ENCODE measurements at regions not wholly inside any gene's neighbourhood (a gene's known extent, or its start where the extent isn't known, plus 50 kb on each side); places are given as distances from the start of the nearest gene placed in this dataset.
"Not testable (repeated sequence)": the region's sequence is repeated elsewhere in the genome, so short reads cannot be mapped to it uniquely, and the experiment has no call there.

DNA sequence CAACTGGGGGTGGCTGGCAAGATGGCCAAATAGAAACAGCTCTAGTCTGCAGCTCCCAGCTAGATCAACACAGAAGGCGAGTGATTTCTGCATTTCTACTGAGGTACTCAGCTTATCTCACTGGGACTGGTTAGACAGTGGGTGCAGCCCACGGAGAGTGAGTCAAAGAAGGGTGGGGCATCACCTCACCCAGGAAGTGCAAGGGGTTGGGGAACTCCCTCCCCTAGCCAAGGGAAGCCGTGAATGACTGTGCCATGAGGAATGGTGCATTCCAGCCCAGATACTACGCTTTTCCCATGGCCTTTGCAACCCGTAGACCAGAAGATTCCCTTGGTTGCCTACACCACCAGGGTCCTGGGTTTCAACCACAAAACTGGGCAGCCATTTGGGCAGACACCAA, 452.6 kb downstream of the NR4A2 start:
- DNase-seq = not testable (repeated sequence)

- DNase-seq = no peak
Observed at GRCh38 chr2:155872396-155872795, 460.1 kb downstream of the NR4A2 start.

DNA sequence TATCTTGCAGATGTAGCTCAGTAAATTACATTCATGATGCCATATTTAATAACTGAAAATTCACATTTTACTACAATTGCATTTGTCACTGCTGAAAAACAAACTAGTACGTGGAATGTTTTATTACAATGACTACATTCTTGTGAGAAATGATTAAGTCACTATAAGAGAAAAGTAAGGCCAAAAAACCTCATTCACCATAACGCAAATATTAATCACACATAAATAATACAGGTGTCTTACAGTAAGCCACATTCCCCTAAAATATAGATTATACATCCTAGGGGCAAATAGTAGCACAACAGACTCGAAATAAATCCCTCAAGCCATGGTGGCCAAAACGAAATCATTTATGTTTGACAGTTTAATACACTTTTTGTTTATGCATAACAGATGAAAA, 460.6 kb downstream of the NR4A2 start:
- DNase-seq = no peak

- no peak for DNase-seq
Observed at GRCh38 chr2:155867564-155867963, 465.0 kb downstream of the NR4A2 start.

- no peak for DNase-seq
Observed at GRCh38 chr2:155866477-155866876, 466.0 kb downstream of the NR4A2 start.

- no peak for DNase-seq
Observed at GRCh38 chr2:155852156-155852555, 480.4 kb downstream of the NR4A2 start.

DNA sequence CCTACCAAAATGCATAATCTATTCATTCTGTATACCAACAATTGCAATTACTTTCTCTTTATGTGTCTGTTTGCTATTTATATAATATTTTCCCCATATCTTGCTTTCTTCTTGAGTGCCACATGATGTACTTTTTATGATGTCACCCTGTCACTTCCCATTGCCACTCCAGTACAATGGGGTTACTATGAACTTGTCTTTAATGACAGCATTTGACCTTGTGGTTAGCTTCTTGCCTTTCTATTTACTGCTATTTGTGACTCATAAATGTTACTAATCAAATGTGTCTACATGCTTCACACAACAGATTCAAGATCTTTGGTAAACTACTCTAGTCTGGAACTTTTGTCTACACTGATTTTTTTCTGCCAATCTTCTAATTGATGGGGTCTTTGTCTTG, 486.3 kb downstream of the NR4A2 start:
- DNase-seq = no peak

GRCh38 chr2:155844461-155844860, 488.1 kb downstream of the NR4A2 start:
- no peak for DNase-seq

- no peak for DNase-seq
Observed at GRCh38 chr2:155842103-155842502, 490.4 kb downstream of the NR4A2 start.

GRCh38 chr2:155841442-155841841, 491.1 kb downstream of the NR4A2 start:
- no peak for DNase-seq

GRCh38 chr2:155840661-155841060, 491.9 kb downstream of the NR4A2 start:
- DNase-seq = no peak

GRCh38 chr2:155839991-155840390, 492.5 kb downstream of the NR4A2 start:
- DNase-seq = no peak

- no peak for DNase-seq
Observed at GRCh38 chr2:155839436-155839835, 493.1 kb downstream of the NR4A2 start.

GRCh38 chr2:155836439-155836838, 496.1 kb downstream of the NR4A2 start:
- DNase-seq = no peak

GRCh38 chr2:155830817-155831579, 501.5 kb downstream of the NR4A2 start:
- DNase-seq = no peak

DNA sequence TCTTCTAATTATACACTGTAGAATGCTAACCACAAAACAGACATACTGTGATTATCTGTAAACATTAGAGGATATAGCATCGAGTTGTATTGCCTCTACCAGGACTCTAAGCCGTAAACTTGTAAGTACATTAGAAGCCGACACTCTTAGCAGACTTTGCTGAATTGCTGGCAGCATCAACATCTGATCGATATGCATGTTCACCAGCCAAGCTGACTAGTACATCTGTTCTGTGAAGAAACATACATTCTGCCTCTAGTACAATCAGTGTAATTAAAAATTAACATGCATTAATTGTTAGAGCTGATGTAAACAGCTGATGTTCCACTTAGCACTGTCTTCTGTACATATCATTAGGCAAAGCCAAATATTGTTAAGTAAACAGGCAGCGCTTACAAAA, 502.2 kb downstream of the NR4A2 start:
- DNase-seq = no peak

- no peak for DNase-seq
Observed at GRCh38 chr2:155825876-155826275, 506.6 kb downstream of the NR4A2 start.

DNA sequence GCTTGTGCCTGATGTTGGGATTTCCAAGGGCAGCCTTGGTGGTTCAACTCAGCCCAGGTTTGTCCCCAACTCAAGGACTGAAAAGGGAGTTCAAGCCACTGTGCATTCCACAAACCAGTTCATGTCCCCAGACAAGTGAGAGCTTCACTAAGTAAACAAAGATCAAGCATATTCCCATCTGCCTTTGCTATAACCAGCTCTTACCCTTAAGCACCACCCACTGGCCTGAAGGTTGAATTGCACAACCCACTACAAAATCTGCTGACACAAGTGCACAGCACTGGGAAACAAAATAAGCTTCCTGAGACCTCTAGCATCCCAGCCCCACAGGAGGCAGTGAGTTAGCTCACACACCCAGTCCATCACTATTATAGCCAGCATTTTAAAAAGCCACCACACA, 516.7 kb downstream of the NR4A2 start:
- peak; percentile 54 for DNase-seq

DNA sequence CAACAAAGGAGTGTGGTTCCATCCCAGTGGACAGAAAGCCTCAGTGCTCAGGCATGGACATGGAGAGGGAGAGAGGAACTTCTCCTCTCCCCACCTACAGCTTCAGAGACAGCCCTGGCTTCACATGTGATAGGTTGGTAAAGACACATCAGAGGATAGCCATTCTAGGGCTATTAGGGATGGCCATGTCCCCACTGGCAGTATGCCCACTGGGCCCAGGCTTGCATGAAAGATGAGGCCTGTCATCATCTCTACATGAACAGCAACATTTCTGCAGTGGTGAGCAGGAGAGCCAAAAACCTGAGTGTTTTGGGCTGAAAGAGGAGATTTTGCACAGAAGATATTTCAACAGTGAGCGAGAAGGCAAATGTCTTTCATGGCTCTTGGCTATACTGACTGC, 517.2 kb downstream of the NR4A2 start:
- no peak for DNase-seq

GRCh38 chr2:155810411-155810810, 522.1 kb downstream of the NR4A2 start:
- no peak for DNase-seq

DNA sequence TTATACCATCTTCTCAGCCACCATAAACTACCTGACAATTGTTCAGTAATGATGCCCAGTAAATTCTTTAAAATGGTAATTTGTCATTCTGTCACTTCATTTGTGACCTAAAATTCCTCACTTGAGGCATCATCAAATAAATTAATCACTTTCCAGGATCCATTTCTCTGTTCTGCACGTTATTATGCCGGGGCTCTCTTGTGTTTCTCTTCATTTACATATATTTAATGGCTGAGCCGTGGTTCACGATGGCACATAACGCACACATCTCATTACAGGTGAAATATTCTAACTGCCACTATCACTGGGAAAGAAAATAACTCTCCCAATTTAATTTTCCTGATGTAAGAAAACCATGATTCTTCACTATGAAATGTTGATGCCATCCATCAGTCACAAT, 529.6 kb downstream of the NR4A2 start:
- DNase-seq = no peak

- no peak for DNase-seq
Observed at GRCh38 chr2:155792666-155793065, 539.9 kb downstream of the NR4A2 start.

DNA sequence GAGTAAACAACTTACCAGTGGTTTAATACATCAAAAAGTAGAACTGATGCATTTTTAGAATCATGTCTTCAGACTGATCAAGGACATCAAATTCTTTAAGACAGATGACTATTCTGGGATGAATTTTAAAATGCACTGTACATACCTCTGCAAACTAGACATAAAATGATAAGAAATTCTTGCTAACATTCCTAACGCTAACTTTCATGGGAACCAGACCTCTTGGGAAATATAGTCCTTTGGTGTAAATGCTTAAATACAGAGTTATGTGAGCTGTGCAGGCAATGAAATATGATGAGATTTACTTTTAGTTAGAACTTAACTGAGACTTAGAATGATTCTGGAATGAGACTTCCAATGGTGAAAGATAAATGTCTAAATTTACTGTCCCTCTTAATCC, 562.0 kb downstream of the NR4A2 start:
- DNase-seq = no peak

GRCh38 chr2:155766342-155767115, 566.0 kb downstream of the NR4A2 start:
- DNase-seq = no peak

- DNase-seq = no peak
Observed at GRCh38 chr2:155755481-155755880, 577.0 kb downstream of the NR4A2 start.

All from midbrain (tissue), 1 donor.